GM18858 (cell line): ENCODE measurements at regions not wholly inside any gene's neighbourhood (a gene's known extent, or its start where the extent isn't known, plus 50 kb on each side); places are given as distances from the start of the nearest gene placed in this dataset.
"Not testable (repeated sequence)": the region's sequence is repeated elsewhere in the genome, so short reads cannot be mapped to it uniquely, and the experiment has no call there.

Experiments used
- ATAC-seq: cut with Tn5 transposase; IDR thresholded peaks from one replicate; pipeline ENCODE4 v1.9.1; 2021; ENCODE audit not compliant: unreplicated experiment

DNA sequence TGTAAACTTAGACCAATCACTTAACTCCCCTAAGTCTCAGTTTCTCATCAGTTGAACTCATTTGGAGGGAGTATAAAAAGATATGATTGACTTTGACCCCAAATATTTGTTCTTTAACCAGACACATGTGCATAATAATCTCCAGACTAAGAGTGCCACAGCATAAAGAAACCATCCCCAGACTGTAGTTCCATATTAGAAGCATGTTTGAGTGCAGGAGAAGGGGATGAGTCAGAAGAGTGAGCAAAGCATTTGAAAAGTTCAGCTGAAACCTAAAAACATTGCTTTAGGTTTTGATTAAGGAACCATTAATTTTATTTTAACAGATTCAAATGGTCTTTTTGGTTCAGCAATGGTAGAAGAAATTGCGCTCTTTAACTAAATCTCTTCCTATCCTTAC is 654.8 kb downstream of the UTRN start:
- ATAC-seq, result no peak

DNA sequence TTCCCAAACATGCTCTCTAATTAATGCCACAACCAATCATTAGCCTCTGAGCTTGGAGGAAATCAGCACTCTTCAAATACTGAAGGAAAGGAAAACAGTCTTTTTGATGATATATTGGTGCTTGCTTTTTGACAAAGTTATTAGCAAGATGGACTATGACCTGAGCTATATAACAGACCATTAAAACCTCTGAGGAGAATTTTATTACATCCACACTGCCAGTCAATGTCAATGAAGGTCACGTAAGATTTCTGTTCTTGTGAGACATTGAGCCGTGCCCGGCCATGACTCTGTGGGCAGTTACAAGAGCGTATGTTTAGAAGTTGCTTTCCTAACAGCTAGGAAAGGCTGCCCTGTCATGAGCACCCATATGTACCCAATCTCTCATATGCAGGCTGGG is 659.0 kb downstream of the UTRN start:
- no peak for ATAC-seq

DNA sequence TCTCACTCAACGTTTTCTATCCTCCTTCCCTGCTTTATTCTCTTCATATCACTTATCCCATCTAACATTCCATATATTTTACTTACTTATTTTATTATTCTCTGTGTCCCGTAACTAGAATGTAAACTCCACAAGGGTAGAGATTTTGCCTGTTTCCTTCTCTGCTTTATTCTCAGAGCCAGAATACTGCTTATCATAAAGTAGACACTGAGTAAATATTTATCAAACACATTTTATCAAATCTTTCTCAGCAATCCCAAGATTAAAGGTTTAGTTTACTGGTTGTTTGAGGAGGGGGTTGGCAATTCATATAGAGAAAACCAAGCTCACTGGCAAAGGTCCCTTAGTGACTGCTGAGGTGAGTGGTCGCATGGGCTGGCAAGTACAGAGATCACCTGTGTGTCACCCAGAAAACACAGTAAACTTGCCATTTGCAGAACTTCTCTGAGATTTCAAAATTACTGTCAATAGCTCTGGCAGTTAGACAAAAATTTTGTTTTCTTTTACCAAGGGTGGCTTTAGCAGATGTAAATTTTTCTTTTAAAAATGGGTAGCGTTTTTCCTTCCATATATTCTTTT is 662.4 kb downstream of the UTRN start:
- no peak for ATAC-seq

DNA sequence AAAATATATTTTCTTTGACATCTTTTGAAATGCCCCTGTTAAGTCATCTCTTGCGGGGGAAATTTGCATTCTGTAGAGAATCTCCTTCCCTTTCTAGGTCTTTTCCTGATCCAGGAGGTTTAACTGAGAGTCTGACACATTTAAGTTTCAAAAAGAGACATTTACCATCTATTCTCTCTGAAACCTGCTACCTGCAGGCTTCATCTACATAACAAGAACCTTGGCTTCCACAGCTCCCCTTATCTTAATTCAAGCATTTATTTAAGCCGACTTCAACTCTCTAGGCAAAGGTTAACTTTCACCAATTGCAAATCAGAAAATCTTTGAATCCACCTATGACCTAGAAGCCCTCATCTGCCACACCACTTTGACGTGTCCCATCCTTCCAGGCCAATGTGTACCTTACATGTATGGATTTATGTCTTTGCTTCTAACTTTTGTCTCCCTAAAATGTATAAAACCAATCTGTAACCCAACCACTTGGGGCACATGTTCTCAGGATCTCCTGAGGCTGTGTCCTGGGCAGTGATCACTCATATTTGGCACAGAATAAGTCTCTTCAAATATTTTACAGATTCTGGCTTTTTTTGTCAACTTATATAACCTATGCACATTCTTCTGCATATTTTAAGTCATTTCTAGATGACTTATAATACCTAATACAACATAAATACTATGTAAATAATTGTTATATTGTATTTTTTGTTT is 666.7 kb downstream of the UTRN start:
- no peak for ATAC-seq

DNA sequence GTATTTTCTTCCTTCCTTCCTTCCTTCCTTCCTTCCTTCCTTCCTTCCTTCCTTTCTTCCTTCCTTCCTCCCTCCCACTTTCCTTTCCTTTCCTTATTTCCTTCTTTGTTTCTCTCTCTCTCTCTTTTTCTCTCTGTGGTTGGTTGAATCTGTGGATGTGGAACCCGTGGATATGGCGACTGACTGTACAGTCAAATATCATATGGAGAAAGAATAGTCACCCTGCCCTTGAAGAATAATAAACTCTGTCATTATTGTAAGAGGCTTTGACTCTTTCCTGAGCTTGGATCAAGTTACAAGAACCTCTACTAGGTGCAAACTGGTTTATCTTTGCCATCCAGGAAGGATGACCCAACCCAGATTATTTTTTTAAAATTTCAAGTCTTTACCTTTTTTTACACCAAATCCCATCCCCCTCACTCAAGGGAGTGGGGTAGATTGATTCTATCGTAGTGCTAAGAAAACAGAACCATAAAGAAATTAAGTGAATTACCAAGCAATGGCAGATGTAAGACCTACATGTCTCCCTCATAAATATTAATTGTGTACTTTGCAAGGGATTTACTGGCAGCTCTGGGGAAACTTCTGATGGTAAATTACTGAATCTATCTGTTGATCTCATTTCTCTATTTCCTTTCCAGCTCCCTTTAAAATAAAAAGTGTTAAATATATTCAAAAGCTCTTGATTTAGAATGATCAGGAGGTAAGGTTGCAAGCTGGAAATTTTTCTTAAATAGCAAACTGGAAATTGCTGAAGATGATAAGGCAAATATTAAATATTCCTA is 667.5 kb downstream of the UTRN start:
- no peak for ATAC-seq

DNA sequence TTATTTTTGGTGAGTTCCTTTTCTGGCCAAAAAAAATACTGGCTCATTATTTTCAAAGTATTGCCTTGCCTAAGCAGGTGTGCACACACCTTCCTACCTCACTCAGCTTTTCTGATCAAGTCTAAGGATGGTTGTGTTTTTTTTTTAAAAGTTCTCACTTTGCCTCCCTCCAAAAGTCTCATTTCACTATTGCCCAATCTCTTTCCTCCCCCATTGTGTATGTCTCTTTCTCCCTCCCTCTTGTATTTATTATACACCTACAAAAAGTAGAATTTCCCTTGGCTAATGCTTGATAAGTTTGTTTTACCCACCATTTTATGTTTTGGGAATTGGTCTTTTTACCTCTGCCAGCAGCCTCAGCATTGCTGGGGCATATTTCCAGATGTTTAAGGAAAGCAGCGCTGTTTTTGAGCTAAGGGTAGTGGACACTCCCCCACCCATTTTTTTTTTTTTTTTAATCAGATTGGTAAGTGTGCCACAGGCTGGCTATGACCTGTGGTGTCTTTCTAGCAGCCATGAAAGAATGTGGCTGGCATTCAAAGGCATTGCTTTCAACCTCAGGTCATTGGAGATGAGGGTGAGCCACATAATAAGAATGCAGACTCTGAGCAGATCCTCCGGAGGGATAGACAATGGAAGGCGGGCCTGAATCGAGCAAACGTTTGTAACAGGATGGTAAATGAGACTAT is 668.6 kb downstream of the UTRN start:
- ATAC-seq, result no peak

DNA sequence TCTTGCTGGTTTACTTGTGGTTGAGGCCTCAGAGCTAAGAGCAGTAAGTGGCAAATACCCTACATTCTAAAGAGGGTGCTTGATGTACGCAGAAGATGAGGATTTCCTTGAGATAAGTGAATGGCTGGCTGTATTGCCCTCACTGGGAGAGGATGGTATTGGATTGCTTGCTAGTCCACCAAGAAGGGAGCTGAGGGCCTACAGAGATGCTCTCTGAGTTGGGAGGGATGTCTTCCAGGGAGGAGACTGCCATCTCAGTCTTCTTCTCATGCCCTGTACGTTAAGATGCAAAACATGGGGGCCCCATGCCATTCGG is 669.1 kb downstream of the UTRN start:
- ATAC-seq, result no peak

DNA sequence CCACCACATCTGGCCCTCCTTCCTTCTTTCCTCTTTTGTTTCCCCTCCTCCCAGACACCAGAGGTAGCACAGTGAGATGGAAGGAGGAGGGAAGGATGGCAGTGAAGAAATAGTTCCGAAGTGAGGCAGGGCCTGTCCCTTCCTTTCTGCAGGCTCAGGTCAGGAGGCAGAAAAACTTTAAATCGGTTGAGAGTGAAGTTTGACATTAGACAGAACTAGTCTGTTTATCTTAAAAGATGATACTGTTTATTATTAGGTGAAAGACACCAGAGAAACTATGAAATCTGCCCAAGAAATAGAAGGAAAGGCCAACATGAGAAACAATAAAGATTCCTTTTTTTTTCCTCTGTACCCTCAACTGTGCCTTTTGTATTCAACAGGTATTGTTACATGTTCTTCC is 670.3 kb downstream of the UTRN start:
- ATAC-seq, result no peak

DNA sequence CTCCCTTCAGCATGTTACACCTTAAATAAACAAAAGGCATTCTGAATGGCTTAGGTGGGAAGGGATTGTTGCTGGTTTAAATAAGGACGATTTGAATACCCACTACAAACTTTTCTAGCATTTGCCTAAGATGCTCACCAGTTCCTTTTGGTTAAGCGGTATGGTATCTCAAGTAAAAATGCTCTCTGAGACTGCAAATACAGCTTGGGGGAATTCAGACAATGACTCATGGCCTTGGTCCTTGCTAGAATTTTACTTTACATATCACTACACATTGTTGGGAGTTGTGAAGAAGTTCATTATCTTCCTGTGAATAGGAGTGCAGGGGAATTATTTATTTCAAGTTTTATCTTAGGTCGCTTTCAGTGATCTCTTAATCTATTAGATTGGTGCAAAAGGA is 670.7 kb downstream of the UTRN start:
- ATAC-seq, result no peak

DNA sequence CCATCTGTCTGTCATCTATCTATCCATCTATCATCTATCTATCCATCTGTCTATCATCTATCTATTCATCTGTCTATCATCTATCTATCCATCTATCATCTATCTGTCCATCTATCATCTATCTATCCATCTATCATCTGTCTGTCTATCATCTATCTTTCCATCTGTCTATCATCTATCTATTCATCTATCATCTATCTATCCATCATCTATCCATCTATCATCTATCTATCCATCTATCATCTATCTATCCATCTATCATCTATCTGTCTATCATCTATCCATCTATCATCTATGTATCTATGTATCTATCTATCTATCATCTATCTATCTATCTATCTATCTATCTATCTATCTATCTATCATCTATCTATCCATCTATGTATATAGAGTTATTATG is 671.6 kb downstream of the UTRN start:
- ATAC-seq, result not testable (repeated sequence)

DNA sequence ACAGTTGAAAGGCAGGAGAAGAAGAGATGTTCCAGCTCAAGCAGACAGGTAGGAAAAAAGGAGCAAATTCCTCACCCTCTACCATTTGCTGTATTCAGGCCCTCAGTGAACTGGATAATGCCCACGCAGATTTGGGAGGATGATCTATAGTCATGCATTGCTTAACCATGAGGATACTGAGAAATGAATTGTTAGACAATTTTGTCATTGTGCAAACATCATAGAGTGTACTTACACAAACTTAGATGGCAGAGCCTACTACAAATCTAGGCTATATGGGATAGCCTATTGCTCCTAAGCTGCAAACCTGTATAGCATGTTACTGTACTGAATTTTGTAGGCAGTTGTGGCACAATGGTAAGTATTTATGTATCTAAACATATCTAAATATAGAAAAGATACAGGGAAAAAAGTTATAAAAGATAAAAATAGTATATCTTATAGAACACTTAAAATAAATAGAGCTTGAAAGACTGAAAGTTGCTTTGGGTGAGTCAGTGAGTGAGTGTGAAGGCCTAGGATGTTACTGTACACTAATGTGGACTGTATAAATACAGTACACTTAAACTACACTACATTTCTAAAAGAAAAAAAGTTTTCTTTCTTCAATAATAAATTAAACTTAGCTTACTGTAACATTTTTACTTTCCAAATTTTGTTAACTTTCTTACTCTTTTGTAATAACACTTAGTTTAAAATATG is 672.3 kb downstream of the UTRN start:
- no peak for ATAC-seq

DNA sequence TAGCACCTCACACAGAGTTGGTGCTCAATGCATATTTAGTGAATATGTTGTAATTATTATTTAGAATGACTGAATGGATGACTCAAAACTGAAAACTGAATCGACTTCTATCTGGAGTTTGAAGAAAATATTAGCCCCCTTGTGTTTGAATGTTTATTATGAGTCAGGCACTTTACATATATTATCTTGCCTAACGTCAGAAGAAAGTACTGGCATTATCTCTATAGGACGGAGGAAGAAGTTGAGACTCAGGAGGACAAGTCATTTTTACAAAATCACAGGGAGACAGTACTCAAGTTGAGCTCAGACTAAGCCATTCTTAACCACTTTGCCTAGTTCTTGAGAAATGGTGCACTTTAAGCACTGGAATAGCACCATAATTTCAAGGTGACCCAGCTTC is 684.0 kb downstream of the UTRN start:
- no peak for ATAC-seq

DNA sequence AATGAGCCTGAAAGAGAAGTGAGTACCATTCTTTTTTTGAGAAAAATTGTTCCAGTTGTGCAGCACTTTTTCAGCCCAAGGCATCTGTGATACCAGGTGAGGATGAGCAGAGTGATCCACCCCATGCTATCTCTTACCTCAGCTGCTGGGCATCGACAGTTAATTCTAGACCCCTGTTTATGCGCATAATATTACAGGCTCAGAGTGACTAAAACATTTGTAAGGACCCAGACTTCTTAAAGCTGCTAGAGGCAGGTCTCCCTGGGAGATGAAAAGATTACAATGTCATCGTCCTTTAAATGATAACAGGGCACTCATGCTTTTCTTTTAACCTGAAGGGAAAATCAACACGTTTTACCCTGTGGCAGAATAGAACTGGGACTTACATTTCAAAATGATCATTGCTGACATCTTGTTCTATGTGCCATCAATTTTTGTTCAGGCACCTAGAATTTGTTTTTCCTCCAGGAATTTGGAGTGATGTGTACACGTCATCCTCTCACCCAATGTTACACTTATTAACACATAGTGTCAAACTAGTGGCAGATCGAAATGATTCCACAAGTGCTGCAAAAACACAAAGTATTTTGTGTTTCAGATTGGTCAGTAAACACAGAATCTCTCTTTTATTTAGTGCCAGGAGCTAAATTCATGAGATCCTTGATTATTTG is 684.6 kb downstream of the UTRN start:
- no peak for ATAC-seq

DNA sequence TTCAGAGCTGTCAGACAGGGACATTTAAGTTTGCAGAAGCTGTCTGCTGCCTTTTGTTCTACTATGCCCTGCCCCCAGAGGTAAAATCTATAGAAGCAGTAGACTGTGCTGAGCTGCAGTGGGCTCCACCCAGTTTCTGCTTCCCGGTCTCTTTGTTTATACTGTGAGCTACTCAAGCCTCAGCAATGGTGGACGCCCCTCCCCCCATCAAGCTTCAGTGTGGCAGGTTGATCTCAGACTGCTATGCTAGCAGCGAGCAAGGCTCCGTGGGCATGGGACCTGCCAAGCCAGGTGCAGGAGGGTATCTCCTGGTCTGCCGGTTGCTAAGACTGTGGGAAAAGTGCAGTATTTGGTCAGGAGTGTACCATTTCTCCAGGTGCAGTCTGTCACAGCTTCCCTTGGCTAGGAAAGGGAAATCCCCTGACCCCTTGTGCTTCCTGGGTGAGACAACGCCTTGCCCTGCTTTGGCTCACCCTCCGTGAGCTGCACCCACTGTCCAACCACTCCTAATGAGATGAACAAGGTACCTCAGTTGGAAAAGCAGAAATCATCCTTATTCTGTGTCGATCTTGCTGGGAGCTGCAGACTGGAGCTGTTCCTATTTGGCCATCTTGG is 692.2 kb downstream of the UTRN start:
- ATAC-seq, result not testable (repeated sequence)

DNA sequence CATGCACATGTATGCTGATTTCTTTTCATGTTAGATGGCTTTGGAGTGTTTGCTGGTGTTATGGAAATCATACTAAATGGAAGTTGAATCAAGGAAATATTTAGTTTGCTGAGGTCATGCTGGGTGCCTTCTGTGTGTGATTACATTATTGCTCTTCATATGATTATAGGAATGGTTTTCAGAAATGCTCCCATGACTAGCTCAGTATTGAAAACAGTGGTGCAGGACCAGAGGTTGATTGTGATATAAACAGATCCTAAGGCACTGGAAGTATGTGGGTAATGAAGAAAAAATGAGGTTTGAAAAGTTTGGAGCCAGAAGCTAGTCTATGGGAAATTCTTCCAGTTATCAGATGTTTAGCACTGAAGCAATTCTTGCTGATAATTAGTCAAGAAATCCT is 693.1 kb downstream of the UTRN start:
- no peak for ATAC-seq

DNA sequence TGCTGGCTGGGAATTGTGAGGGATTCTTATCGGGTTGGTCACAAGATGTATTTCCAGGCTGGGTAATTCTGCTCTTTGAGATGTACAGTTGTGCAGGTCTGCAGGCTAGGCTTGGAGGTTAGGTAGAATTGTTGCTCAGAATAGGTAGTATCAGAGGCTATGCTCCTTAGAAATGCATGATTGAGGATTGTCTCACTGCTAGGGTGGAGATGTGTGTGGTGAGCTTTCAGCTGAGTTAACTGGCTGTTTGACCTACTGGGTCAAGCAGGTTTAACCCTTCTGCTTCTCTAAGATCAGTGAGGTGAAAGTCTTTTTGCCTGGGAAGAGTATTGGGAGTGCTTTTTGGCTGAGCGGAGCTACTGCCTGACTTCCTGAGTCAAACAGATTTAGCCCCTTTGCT is 701.1 kb downstream of the UTRN start:
- no peak for ATAC-seq

DNA sequence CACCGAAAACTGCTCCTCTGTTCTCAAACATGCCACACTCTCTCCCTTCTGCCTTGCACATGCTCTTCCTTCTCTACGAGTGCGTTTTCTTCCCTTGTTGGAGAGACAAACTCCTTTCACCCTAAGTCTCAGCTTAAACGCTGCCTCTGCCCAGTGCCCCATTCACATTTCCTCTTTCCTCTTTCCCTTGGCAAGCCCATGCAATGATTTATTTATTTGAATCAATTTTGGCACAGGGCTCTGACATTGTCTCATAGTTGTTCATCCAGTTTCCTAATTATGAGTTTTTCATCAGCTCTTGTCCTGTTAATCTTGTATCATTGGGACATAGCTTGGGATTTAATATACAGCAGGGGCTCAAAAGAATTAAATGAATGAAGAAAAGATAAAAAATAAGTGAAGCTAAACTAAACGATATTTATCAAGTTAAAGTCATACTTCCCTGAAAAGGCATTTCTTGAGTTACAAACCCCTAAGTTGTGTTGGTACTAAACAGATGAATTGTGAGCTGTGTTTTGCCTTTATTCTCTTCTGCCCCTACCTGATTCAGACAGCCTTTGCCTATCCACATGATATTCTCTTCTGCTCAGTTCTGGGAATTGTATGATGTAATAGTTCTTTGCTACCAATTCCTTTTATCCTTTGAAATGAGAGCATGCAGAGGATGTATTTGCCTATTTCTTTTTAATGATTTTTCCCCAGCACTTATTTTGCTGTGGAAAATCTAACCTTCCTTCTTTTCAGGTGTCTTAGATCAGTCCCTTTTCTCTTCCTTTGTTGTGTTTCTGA is 704.4 kb downstream of the UTRN start:
- ATAC-seq, result no peak

DNA sequence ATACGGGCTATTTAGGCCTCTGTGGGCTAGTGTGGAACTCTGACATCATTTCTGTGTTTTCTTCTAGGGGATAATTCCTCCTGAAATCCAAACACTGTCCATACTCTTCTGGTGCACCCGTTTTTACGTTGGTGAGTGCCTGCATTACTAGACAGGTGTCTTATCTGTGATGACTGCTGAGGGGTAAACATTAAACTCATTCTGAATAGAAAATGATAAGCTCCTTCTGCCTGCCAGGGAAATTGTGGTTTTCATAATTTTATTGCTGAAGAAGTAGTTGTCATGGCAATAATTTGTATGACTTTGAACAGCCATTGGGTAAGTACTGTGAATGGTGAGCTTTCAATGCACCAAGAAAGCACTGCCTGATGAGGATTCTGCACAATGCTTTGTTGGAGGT is 705.6 kb downstream of the UTRN start:
- no peak for ATAC-seq

DNA sequence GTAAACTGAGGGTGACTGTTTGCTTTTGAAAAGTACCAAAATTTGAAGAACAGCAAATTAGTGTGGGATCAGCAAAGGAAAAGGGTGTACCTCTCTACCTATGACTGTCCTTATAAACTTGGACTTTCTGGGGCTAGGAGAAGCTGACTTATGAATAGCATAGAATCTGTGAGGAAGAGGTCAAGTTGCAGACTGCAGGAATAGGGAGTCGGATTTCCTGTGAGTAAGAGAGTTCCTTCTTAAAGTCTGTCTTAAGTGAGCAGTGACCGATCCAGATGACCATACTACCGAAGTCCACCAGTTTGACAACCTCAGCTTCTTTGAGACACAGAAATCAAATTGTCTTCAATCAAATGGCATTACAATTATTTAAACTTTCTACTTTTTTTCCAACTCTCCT is 708.7 kb downstream of the UTRN start:
- ATAC-seq, result no peak

DNA sequence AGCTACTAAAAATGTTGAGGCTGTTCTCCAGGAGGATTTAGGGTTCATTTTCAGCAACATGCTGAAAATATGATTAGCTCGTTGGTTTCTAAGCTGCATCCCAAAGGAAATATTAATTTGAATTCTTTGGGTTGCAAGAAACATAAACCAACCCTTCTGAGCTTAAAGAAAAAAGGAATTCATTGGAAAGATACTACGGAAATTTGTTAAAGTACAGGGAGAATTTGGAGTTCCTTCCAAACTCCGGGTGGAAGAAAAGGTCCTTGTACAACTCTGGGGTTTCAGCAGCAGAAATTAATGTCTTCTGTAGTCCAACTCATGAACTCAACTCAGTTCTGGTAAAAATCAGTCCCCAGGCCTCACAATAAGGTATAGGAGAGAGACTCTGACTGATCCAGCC is 712.9 kb downstream of the UTRN start:
- no peak for ATAC-seq
